HG03097 (cell line): ENCODE measurements at regions not wholly inside any gene's neighbourhood (a gene's known extent, or its start where the extent isn't known, plus 50 kb on each side); places are given as distances from the start of the nearest gene placed in this dataset.

Source experiments
- ATAC-seq: cut with Tn5 transposase; IDR thresholded peaks from one replicate; pipeline ENCODE4 v1.9.1; 2021; ENCODE audit not compliant: unreplicated experiment, low FRiP score

DNA sequence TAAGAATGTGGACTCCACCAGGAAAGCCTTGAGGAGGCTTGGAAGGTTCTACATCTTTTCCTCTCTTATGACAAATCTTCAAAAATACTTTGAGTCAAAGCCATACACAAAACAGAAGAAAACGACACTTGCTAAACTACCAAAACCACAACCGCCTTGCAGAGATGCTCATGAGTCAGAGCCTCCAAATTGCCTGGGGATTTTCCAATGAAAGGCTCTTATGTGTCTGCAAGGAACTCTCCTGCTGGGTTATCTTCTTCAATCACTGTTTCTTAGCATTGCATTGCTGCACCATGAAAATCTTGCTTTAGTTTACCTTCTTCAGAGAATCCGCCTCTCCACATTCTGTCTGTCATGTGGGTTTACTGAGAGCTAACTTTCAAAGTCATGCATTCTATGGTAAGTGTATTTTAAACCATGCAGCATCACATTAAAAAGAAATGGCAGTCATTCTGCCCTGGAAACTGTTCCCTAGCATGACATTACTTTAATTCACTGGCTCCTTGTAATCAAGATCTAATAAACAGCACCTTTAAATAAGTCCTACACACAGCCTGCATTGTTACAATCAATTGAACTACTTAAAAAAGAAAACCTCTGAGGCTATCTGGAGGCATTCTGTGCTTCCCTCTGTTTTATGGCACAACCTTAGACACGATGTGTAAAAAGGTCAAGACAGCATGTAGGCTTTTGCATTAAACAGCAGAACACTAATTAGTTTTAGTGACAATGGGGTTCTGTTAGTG lies 210.0 kb upstream of the FOXD3 start:
- ATAC-seq, result no peak

DNA sequence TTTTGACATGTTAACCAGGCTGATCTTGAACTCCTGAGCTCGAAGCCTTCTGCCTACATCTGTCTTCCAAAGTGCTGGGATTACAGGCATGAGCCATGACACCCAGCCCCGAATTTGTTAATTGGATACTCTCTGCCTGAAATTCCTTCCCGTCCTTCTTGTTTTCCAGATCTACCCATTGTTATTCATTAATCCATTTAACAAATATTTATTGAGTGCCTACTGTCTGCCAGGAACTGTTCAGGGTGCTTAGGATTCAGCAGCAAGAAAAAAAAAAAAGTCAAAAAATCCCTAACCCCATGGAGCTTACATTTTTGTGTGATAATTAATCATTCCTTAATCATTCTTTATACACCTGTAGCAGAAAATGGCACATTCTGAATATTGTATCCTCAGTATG lies 206.8 kb upstream of the FOXD3 start:
- no peak for ATAC-seq

DNA sequence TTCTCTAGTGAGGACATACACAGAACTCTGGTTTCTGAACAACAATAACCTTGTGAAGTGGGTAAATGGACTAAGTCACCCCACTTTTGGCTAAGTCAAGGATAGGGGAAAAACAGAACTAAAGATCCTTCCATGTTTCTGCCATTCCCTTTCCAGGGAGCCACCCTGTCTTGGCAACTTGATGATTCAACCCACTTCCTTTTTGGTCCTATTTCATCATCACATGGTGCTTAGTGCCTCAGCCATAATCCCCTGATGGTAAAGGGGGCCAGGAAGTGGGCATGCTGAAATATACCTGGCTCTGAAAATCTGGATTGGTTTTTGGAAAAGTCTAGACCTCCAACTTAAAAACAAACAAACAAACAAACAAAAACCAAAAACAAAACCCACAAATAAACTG lies 206.4 kb upstream of the FOXD3 start:
- ATAC-seq, result no peak

DNA sequence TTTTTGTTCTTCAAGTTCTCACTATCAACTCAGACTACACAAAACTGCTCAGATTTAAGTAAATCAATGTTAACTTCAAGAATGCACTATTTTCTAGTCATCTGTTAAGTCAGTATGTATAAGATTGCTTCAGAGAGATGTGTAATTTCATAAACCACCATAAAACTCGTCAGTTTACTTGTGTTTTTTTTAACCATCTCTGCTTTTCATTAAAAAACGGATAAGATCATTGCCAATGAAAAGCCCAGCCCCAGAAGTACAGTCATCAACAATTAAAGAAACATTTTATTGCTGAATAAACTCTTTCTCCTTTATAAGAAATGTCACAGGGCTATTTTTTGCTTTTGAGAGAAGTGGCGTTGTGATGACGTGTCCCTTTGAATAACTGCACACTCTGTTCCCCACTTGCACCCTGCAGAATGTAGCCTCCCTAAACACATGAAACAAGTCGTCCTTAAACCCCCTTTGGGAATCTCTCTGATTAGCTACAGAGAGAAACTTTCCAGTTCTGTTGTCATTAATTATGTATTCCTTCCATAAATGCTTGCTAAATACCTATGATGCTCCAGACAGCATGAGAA lies 202.7 kb upstream of the FOXD3 start:
- ATAC-seq, result no peak

DNA sequence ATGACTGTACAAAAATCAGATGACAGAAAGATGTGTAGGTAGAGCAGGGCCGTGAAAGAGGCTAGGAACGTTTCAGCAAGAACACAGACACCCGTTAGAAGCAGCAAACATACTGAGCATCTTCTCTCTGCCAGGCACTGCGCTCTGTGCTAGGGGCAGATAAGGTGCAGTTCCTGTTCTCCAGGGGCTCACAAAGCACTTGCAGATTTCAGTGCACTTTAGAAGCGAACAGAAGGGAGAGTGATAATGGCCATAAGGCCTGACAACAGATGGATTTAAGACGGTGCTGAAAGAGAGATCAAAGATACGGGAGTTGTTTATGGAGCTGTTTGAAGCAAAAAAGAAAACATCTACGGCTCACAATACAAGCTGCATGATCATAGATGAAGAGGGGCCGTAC lies 200.3 kb upstream of the FOXD3 start:
- ATAC-seq, result no peak

DNA sequence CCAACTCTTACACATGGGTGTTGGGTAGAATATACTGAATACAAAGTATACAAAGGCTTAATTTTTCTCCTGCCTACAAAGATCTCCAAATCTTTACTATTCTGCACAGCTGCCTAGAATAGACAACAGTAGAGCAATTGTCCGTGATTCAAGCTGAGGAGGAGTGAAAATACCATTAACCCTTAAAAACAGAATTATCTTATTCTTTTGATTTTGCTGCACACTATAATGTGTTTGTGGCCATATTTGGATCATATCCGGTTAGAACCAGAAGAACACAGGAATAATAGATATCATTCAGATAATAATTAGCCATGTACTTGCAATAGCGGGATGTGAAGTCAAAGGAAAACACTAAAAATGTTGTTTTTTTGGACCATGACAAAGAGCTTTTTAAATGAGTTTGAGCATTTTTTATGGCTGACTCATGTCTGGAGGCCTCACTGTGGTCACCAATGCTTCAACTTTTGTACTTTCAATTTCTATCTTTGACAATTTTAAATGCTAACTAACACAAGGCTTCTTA lies 197.6 kb upstream of the FOXD3 start:
- ATAC-seq, result peak; percentile 72

DNA sequence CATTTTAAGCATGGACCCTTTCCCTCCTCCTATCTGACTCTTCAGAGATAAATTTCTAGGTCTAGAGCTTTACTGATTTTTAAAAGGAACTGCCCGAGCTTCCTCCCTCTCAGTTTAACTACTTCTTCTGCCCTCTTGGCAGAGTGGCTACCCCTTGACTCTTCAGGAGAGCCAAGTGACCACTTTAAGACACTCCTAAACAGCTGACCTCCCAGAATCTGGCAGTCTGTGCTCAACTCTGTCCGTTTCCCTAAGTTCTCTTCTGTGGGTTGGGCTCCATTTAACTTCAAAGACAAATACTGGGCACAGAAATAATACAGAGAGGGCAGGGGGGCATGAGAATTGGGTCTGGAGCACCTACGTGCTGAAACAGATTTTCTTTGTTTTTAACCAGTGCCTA lies 196.3 kb upstream of the FOXD3 start:
- ATAC-seq, result no peak

DNA sequence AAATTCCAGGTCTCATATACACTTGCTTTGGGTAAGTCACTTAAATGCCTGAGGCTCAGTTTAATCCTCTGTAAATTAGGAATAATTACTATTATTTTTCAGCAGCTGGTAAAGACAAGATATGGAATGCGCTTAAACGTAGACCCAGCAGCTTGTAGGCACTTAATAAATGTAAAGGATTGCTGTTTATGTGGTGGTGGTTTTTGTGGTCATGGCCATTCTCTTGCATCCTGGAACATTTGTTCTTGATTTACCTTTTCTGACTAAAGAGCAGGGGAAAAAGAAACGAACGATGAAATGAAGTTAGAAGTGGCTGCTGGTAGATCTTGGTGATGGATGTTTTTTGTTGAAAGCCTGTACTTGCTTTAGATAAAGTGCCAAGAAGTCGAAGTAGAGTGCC lies 195.0 kb upstream of the FOXD3 start:
- ATAC-seq, result no peak

DNA sequence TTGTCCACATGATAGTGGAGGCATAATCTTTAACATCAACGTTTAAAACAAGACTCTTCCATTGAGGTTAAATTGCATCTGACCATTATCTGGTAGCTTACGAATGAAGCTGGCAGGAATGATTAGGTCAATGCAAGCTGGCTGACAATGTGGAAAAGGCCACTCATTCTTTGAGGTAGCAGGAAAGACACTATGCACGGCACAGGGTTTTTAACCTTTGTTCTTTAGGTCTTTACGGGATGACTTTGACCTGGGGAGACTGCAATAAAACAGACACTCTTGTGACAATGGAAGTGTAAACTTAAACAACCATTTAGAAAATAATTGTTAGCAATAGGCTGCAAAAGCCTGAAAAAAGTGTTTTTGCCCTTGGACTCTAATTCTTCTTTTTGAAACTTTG lies 193.8 kb upstream of the FOXD3 start:
- no peak for ATAC-seq

DNA sequence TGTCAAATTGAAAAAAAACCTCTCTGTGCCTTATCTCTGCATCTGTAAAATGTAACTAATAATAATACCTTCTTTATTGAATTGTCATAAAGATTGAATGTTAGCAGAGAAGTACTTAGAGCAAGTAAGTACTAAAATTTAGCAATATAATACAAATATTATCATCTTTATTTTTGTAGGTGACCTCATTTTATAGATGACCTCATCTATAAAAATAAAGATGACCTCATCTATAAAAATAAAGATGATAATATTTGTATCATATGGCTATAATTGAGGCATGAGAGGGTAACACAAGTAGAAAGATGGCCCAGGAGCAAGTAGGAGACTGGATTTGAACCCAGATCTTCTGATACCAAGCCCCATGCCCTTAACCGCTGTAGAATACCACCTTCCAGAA lies 193.2 kb upstream of the FOXD3 start:
- no peak for ATAC-seq

DNA sequence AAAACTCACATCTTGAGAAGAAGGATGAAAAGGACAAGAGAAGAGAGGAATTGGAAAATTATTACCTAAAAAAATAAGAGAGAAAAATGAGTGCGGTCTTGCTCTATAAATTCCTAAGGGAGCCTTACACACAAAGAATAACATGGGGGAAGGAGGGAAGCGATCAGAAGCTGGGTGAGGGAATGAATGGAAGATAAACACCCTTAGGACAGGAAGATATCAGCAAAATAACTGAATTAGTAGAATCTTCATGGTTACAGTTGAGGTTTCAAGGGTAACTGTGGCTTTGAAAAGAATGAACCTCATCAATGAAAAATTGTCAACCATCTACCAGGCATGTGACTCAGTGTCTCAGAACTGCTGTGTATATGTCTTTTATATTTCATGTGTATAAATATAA lies 192.5 kb upstream of the FOXD3 start:
- no peak for ATAC-seq

DNA sequence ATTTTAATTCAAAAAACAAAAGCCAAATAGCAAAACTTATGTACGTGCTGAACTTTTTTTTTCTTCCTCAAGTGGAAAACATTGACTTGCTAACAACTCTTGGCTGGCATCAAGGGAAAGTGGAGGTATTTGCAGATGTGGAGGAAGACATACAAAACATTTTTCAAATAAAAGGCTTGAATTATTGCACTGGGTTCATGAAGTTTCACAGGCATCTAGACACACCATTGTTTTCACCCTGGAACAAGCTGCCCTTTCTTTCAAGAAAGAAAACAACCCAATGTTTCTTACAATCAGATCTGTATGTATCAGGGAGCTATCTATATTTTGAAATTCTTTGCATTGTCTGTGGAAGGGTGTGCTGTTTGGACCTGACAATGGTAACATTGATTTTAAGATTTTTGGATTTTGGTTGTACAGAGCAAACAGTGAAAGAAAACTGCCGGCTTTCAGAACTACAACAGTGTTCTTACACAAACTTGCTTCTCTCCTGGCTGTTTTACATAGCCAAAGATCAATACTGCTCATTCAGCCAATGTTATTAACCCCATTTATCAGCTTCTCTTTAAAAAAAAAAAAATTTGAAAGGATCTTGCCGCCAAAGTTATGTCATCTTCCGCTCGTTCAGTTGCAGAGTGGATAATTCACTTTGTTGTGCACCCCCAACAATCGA lies 187.7 kb upstream of the FOXD3 start:
- ATAC-seq, result no peak

DNA sequence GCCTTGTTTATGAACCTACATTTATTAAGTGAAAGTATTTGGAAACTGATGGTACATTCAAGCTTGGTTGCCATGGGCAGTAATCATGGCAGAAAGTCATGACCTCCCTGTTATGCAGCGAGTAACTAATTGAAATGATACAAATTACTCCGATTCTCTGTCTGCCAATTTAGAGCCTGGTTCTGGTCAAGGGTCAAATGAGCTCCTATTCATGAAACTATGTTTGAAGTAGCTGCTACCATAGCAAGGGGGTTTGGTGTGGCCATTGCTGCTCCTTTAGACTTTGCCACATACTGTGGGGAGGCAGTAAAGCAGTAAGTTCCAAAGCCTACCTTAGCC lies 187.2 kb upstream of the FOXD3 start:
- ATAC-seq, result no peak

DNA sequence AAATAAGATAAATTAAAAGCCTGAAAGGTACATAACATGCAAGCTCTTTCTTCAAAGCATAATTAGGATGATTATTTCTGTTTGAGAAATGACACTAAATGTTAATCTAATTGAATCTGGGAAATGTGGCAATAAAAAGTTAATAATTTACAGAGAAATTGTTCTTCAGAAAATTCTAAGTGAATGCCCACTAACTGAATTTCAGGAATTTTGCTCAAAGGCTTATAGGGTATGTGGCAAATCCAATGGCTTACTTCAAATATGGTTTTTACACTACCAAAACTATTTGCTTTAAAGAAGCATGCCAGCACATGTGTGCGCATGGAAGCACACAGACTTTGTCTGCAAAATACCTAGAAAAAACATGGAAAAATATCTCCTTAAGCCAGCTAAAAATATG lies 186.6 kb upstream of the FOXD3 start:
- ATAC-seq, result no peak

DNA sequence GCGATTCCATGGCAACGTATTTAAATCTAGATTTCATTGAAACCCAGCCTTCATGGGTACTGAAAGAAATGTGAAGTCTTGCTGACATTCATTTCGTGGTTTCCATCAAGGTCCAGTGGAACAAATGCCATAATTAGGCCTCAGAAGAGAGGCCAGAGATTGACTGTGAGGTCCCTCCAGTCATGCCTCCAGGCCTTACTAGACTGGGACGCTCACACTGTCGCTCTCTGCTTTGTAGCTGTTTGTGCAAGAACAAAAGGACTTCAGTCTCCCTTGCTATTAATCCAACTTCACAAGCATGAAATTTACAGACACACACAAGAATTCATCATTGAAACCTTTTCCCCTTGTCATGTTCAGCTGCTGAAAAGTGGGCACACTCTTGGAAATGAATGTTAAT lies 180.4 kb upstream of the FOXD3 start:
- ATAC-seq, result no peak

DNA sequence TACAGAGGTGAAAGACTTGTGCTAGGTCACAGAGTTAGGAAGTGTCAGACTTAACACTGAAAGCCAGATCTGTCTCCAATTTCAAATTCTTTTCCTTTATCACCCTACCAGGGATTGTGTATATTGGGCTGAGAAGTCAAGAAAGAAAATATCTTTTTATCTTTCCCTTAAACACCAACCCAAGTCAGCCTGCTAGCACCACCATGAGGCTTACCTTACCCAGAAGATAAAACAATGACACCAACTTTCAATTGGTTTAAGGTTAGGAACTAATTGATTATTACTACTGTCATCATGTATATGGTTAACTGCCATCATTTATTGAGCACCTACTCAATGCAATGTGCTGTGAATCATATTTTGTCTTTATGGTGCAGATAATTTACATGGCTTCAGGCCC lies 178.9 kb upstream of the FOXD3 start:
- no peak for ATAC-seq

DNA sequence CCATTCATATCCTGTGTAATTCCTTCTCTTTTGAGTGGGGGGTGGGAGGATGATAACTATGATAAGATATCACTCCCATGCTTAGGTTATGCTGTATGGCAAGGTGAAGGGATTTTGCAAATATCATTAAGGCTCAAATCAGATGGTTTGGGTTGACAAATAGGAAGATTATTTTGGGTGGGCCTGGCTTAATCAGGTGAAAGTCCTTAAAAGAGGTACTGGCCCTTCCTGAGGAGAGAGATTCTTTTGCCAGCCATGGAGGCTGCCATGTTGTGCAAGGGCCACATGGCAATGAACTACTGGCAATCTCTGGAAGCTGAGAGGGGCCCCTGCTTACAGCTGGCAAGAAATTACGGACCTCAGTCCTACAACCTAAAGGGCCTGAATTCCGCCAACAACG lies 174.6 kb upstream of the FOXD3 start:
- no peak for ATAC-seq

DNA sequence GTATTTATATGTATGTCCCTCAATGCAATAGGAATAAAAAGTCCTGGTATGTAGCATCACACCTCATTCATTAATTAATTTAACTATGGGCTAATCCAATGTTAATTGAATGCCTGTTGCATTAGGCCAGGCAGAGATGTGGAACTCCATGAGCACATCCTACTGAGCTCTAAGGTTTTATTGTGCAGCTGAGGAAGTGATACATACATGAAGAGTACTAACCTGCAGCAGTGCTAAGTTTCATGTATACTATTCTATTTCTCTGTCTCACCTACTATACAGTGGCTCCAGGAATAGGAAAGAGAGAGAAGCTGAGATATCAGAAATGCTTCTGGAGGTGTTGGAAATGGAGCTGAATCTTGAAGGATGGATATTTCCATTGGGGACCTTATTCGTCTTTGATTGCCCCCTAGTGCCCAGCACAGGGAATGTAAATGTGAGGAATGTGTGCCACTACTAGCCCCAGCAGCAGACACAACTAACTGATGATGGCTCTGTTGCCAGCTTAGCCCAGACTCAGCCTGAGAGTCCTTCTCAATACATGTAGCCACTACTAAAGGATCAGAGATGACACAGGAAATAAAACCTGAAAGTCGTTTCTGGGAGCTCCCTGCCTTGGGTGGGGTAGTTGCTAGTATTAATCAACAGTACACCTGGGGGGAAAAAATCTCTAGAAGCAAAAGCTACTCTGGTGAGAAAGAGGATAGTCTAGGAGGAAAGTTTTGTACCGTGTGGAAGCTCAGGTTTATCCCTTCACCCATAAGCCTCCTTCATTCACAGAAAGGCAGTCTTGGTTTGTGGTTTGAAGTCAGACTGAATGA lies 173.3 kb upstream of the FOXD3 start:
- no peak for ATAC-seq

DNA sequence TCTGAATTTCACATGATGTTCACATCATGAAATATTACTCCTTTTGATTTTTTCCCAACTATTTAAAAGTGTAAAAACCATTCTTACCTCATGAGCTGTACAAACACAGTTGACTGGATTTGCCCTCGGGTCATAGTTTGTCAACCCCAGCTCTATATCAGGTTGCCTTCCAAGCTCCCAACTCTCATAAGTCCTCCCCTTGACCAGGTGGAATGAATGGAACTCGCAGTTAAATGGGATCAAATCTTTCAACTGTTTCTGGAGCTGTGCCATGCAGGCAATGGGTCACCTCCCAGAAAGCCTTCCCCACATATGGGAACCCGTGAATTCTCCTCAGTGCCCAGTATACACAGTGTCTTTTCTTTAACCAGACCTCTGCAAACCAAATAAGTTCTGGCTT lies 169.8 kb upstream of the FOXD3 start:
- no peak for ATAC-seq

DNA sequence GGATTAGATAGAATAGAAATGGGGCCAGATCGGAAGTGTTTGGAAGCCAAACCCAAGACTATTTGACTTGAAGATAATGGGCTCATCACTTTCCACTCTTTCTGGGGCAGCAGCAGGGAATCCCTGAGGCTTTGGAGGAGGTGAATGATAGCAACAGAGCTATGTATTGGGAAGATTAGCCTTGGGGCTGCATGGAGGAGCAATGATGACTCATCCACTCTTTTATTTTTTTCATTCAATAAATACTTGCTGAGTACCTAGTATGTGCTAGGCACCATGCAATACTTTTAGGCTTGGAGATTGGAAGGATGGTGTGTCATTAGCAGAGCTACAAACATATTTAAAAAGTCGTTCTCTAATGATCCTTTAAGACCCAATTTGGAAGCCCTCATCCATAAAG lies 166.9 kb upstream of the FOXD3 start:
- no peak for ATAC-seq

DNA sequence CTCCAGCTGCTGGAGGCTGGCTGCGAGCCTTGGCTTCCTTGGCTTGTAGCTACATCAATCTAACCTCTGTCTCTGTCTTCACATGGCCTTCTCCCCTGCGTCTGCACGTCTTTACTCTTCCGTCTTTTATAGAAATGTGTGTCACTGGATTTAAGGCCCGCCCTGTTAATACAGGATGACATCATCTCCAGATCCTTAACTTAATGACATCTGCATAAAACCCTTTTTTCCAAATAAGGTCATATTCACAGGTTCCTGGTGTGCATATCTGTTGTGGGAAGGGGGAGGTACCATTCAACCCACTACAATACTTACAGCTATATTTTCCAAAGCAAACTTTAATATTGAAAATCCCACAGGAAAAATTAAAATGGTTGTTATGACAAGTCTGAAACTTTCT lies 165.3 kb upstream of the FOXD3 start:
- no peak for ATAC-seq
